K562 (cell line): ENCODE measurements at regions not wholly inside any gene's neighbourhood (a gene's known extent, or its start where the extent isn't known, plus 50 kb on each side); places are given as distances from the start of the nearest gene placed in this dataset.

Experiments
- ATAC-seq: fragments of 200-7000 bp; cut with Tn5 transposase; 3 replicates; pipeline ENCODE4 v1.9.1; 2020; ENCODE audit warnings: moderate library complexity
- BruUV-seq: library from RNA; stranded (reverse); fragments of 400-500 nt; replicated peaks from 2 replicates; lab custom pipeline; 2021; lab: Mats Ljungman, UMichigan
- CTCF ChIA-PET: fragments of 300-600 bp; formaldehyde crosslinking; extraction: SDS; loops from one replicate; lab custom pipeline; 2021; ENCODE audit warnings: low intra/inter-chr PET ratio; lab: Yijun Ruan, JAX
- POLR2A ChIA-PET: fragments of 300-600, 350-650 bp; sonication (Branson Sonifier 250); formaldehyde crosslinking; extraction: SDS; loops from one replicate; lab custom pipeline; 2021; ENCODE audit warnings: antibody characterized with exemption, inconsistent platforms; lab: Yijun Ruan, JAX
- DNase-seq, 4 experiments: peaks; one replicate each; pipeline versions ENCODE4 v3.0.0 to v3.0.0-alpha.2; 2011 to 2018; ENCODE audit warnings: low spot score in 3 of 4, mixed read lengths in 3 of 4; ENCODE audit errors: extremely low read depth in 1 of 4
- FAIRE-seq: peaks from 2 replicates; lab custom pipeline; 2011; peaks lifted over from hg19 to GRCh38; lab: Jason Lieb, UNC
- H2AFZ ChIP-seq: 2 replicates; pipeline ENCODE4 v1.6.0; 2011; ENCODE audit warnings: low read depth, low read length, control low read depth, inconsistent platforms
- H3K27ac ChIP-seq: fragments of 200-600 bp; 3 replicates; pipeline ENCODE4 v1.8.0; 2011; ENCODE audit warnings: low read depth, mild to moderate bottlenecking, control low read depth, inconsistent platforms, low read length, moderate library complexity, mixed read lengths; ENCODE audit errors: extremely low read depth
- H3K27me3 ChIP-seq, 2 experiments: fragments of 300-600 bp in 1 of 2; 2 replicates in 1 of 2; 3 replicates in 1 of 2; pipeline versions ENCODE4 v1.6.0 to v1.8.0; 2011; ENCODE audit warnings: inconsistent platforms in 2 of 2, low read length in 2 of 2, mild to moderate bottlenecking in 1 of 2, mixed read lengths in 1 of 2, moderate library complexity in 1 of 2; ENCODE audit not compliant: control insufficient read depth in 2 of 2, insufficient read depth in 2 of 2
- H3K36me3 ChIP-seq: fragments of 300-600 bp; 3 replicates; pipeline ENCODE4 v1.8.0; 2011; ENCODE audit warnings: mild to moderate bottlenecking, low read length, inconsistent platforms; ENCODE audit not compliant: control insufficient read depth, insufficient read depth
- H3K4me1 ChIP-seq, 2 experiments: fragments of 200-600 bp in 1 of 2; replicated peaks in 1 of 2; 2 replicates in 1 of 2; 3 replicates in 1 of 2; pipeline versions ENCODE4 v1.5.1 to v1.8.0; 2011; ENCODE audit warnings: inconsistent platforms in 2 of 2, low read length in 2 of 2, mild to moderate bottlenecking in 1 of 2, mixed read lengths in 1 of 2, moderate library complexity in 1 of 2; ENCODE audit not compliant: control insufficient read depth in 2 of 2, insufficient read depth in 2 of 2
- H3K4me2 ChIP-seq: 2 replicates; pipeline ENCODE4 v1.6.1; 2011; ENCODE audit warnings: low read length, control low read depth, inconsistent platforms, mixed read lengths; ENCODE audit not compliant: insufficient read depth
- H3K4me3 ChIP-seq: fragments of 200-600 bp; sonication (generic), shearing (Covaris generic); 2 replicates; pipeline ENCODE4 v1.5.1; 2016; ENCODE audit warnings: control low read depth, inconsistent platforms
- H3K79me2 ChIP-seq: fragments of 200-600 bp; 3 replicates; pipeline ENCODE4 v1.8.0; 2011; ENCODE audit warnings: low read length, inconsistent platforms; ENCODE audit not compliant: control insufficient read depth, insufficient read depth
- H3K9ac ChIP-seq, 2 experiments: 2 replicates each; pipeline versions ENCODE4 v1.6.0 to v1.6.1; 2011; ENCODE audit warnings: low read depth in 2 of 2, low read length in 2 of 2, control low read depth in 1 of 2, inconsistent platforms in 1 of 2, mild to moderate bottlenecking in 1 of 2, mixed read lengths in 1 of 2; ENCODE audit not compliant: insufficient read depth in 1 of 2
- H3K9me1 ChIP-seq: one replicate; pipeline ENCODE4 v1.6.0; 2011; ENCODE audit warnings: inconsistent platforms, mild to moderate bottlenecking, low read length, moderate library complexity; ENCODE audit not compliant: control insufficient read depth, insufficient read depth
- H3K9me3 ChIP-seq: replicated peaks from 2 replicates; pipeline ENCODE4 v1.5.1; 2011; ENCODE audit warnings: low read depth, low read length, inconsistent platforms; ENCODE audit not compliant: control insufficient read depth, insufficient read depth
- H4K20me1 ChIP-seq: replicated peaks from 2 replicates; pipeline ENCODE4 v1.6.1; 2011; ENCODE audit warnings: low read length, inconsistent platforms, mixed read lengths; ENCODE audit not compliant: control insufficient read depth, insufficient read depth
- C11orf30 ChIP-seq: fragments of 450-650 bp; IDR thresholded peaks from 2 replicates; pipeline ENCODE4 v1.6.1; 2016; ENCODE audit warnings: low read depth, mild to moderate bottlenecking
- HNRNPUL1 ChIP-seq: fragments of 200-400 bp; formaldehyde crosslinking; IDR thresholded peaks from 2 replicates; pipeline ENCODE4 v1.6.1; 2017; ENCODE audit warnings: low read length
- HSF4 ChIP-seq: fragments of 250-450 bp; sonication (Bioruptor Pico); IDR thresholded peaks from 2 replicates; pipeline ENCODE4 v2.1.2; 2022; ENCODE audit warnings: mild to moderate bottlenecking, moderate library complexity, borderline replicate concordance
- MAFF ChIP-seq: IDR thresholded peaks from 2 replicates; pipeline ENCODE4 v1.6.1; 2012; ENCODE audit warnings: low read length, improper control_type of control experiment
- MAFG ChIP-seq: fragments of 450-650 bp; conservative IDR thresholded peaks from 2 replicates; pipeline ENCODE4 v1.6.1; 2016; ENCODE audit warnings: missing genetic modification characterization, missing compliant biosample characterization
- MAFK ChIP-seq: IDR thresholded peaks from 2 replicates; pipeline ENCODE4 v1.6.1; 2011; ENCODE audit warnings: low read length, improper control_type of control experiment
- RBM34 ChIP-seq: fragments of 200-400 bp; formaldehyde crosslinking; IDR thresholded peaks from 2 replicates; pipeline ENCODE4 v1.6.1; 2018; ENCODE audit warnings: low read length, borderline replicate concordance; ENCODE audit not compliant: insufficient read depth
- ZNF316 ChIP-seq: fragments of 450-650 bp; IDR thresholded peaks from 2 replicates; pipeline ENCODE4 v1.6.1; 2016
- WGBS: fragments of 100-300 bp; shearing (Covaris generic); methylation state at CpG from one replicate; pipeline ENCODE4 v1.1.6; 2016; ENCODE audit warnings: low coverage, mixed read lengths; ENCODE audit not compliant: insufficient coverage; ENCODE audit errors: missing lambda C conversion rate; 5-methylcytosine and 5-hydroxymethylcytosine counted together
- in situ Hi-C: fragments of 300-500 bp; cut with MboI; formaldehyde crosslinking; loops from 4 replicates; pipeline ENCODE4 v1.15.0; 2018; ENCODE audit warnings: inconsistent platforms, mixed read lengths
- intact Hi-C: fragments of 100-400 bp; cut with micrococcal nuclease; formaldehyde crosslinking; loops from 2 replicates; pipeline ENCODE4 v1.14.2; 2022
- TF ChIP-seq, protein P1 (sequence below): fragments of 450-650 bp; IDR thresholded peaks from 2 replicates; pipeline ENCODE4 v1.6.1; 2014; ENCODE audit warnings: low read depth, mild to moderate bottlenecking, moderate library complexity, borderline replicate concordance
- TF ChIP-seq, protein P2 (sequence below): sonication (generic); formaldehyde crosslinking; IDR thresholded peaks from 2 replicates; pipeline ENCODE4 v1.8.0; 2022; ENCODE audit warnings: mild to moderate bottlenecking, low read depth, missing genetic modification reagents
- TF ChIP-seq, protein P3 (sequence below): fragments of 250-450 bp; sonication (Bioruptor Pico); IDR thresholded peaks from 2 replicates; pipeline ENCODE4 v1.5.0; 2021
- TF ChIP-seq, protein P4 (sequence below): fragments of 250-450 bp; sonication (Bioruptor Pico); IDR thresholded peaks from 2 replicates; pipeline ENCODE4 v1.8.0; 2021; ENCODE audit warnings: mild to moderate bottlenecking, moderate library complexity
- TF ChIP-seq, protein P5 (sequence below): fragments of 450-650 bp; formaldehyde crosslinking; IDR thresholded peaks from 2 replicates; pipeline ENCODE4 v1.4.0; 2022; ENCODE audit warnings: missing genetic modification characterization
- TF ChIP-seq, protein P6 (sequence below): sonication (generic); formaldehyde crosslinking; IDR thresholded peaks from 2 replicates; pipeline ENCODE4 v1.8.1; 2022; ENCODE audit warnings: missing genetic modification reagents

DNA sequence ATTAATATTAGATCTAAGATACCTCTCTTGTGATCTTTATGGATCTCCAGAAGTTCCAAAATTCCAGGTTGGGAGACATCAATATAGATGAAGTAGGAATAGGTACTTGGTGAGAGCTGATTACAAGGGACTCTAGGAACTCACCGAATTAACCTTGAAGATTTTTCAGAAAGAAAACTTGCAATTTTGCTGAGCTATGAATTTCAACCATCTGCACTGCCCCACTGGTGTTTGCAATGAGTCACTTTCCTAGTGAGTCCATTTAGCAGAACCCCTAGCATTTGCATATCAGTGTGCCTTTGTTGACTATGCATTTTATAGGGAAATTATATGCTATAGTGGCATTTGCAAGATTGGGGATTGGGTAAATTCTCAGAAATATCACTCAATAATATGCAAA lies 122.0 kb downstream of the CTNND1 start:
- POLR2A ChIA-PET = interaction anchor here (0.6 kb wide), 1 partner anchor 26 kb away, joined by 5 read pairs; no protein-coding TSS in a partner anchor
- no peak for DNase-seq
- Histone ChIP-seq H3K36me3 (no peaks in the 10 kb centered on the region), H3K9me1 (no peaks in the 10 kb centered on the region), H3K9ac (no peak overlapping the region), H3K4me1 (no peaks in the 10 kb centered on the region), H3K4me3 (no peak overlapping the region), H3K9me3 (no peaks in the 10 kb centered on the region), H3K79me2 (no peaks in the 10 kb centered on the region), H3K4me2 (no peak overlapping the region), H2AFZ (no peak overlapping the region), H3K27ac (no peak overlapping the region), H4K20me1 (no peaks in the 10 kb centered on the region), H3K27me3 (peaks cover 0 to 4% of the 10 kb centered on the region in 2 experiments; a peak in 3 of 5 replicates)
- intact Hi-C loops = loop anchor here (10.0 kb wide), 1 partner anchor 61 kb away; no protein-coding TSS in a partner anchor
- ATAC-seq = no peak
- in situ Hi-C loops = no loop called here
- CTCF ChIA-PET = no interaction called here
- no peak for FAIRE-seq
- 0% methylated on average over 1 of the region's 1 CpG for WGBS
- no TSS peak for BruUV-seq
- TF ChIP-seq, protein P1, sequence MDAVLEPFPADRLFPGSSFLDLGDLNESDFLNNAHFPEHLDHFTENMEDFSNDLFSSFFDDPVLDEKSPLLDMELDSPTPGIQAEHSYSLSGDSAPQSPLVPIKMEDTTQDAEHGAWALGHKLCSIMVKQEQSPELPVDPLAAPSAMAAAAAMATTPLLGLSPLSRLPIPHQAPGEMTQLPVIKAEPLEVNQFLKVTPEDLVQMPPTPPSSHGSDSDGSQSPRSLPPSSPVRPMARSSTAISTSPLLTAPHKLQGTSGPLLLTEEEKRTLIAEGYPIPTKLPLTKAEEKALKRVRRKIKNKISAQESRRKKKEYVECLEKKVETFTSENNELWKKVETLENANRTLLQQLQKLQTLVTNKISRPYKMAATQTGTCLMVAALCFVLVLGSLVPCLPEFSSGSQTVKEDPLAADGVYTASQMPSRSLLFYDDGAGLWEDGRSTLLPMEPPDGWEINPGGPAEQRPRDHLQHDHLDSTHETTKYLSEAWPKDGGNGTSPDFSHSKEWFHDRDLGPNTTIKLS = no peak
- TF ChIP-seq, protein P2, sequence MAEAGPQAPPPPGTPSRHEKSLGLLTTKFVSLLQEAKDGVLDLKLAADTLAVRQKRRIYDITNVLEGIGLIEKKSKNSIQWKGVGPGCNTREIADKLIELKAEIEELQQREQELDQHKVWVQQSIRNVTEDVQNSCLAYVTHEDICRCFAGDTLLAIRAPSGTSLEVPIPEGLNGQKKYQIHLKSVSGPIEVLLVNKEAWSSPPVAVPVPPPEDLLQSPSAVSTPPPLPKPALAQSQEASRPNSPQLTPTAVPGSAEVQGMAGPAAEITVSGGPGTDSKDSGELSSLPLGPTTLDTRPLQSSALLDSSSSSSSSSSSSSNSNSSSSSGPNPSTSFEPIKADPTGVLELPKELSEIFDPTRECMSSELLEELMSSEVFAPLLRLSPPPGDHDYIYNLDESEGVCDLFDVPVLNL (CRISPR knock-in tag) = no peak
- no peak for TF ChIP-seq HNRNPUL1
- no peak for TF ChIP-seq RBM34
- peak; percentile 58 for TF ChIP-seq ZNF316
- TF ChIP-seq, protein P3, sequence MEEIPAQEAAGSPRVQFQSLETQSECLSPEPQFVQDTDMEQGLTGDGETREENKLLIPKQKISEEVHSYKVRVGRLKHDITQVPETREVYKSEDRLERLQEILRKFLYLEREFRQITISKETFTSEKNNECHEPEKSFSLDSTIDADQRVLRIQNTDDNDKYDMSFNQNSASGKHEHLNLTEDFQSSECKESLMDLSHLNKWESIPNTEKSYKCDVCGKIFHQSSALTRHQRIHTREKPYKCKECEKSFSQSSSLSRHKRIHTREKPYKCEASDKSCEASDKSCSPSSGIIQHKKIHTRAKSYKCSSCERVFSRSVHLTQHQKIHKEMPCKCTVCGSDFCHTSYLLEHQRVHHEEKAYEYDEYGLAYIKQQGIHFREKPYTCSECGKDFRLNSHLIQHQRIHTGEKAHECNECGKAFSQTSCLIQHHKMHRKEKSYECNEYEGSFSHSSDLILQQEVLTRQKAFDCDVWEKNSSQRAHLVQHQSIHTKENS = no peak
- TF ChIP-seq MAFG (tag) = 0 out of 2 replicates have a peak, but pooled peaks have one; percentile 30
- no peak for TF ChIP-seq HSF4
- TF ChIP-seq, protein P4, sequence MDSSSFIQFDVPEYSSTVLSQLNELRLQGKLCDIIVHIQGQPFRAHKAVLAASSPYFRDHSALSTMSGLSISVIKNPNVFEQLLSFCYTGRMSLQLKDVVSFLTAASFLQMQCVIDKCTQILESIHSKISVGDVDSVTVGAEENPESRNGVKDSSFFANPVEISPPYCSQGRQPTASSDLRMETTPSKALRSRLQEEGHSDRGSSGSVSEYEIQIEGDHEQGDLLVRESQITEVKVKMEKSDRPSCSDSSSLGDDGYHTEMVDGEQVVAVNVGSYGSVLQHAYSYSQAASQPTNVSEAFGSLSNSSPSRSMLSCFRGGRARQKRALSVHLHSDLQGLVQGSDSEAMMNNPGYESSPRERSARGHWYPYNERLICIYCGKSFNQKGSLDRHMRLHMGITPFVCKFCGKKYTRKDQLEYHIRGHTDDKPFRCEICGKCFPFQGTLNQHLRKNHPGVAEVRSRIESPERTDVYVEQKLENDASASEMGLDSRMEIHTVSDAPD = no peak
- TF ChIP-seq, protein P5, sequence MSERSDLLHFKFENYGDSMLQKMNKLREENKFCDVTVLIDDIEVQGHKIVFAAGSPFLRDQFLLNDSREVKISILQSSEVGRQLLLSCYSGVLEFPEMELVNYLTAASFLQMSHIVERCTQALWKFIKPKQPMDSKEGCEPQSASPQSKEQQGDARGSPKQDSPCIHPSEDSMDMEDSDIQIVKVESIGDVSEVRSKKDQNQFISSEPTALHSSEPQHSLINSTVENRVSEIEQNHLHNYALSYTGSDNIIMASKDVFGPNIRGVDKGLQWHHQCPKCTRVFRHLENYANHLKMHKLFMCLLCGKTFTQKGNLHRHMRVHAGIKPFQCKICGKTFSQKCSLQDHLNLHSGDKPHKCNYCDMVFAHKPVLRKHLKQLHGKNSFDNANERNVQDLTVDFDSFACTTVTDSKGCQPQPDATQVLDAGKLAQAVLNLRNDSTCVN (CRISPR knock-in tag) = no peak
- TF ChIP-seq C11orf30 = peak; percentile 52; the same call in 1 of the 2 replicates
- TF ChIP-seq MAFF = peak; percentile 26
- TF ChIP-seq MAFK = 0 out of 2 replicates have a peak, but pooled peaks have one; percentile 21
- TF ChIP-seq, protein P6, sequence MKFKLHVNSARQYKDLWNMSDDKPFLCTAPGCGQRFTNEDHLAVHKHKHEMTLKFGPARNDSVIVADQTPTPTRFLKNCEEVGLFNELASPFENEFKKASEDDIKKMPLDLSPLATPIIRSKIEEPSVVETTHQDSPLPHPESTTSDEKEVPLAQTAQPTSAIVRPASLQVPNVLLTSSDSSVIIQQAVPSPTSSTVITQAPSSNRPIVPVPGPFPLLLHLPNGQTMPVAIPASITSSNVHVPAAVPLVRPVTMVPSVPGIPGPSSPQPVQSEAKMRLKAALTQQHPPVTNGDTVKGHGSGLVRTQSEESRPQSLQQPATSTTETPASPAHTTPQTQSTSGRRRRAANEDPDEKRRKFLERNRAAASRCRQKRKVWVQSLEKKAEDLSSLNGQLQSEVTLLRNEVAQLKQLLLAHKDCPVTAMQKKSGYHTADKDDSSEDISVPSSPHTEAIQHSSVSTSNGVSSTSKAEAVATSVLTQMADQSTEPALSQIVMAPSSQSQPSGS = no peak
